GM12875 (cell line): ENCODE measurements at regions not wholly inside any gene's neighbourhood (a gene's known extent, or its start where the extent isn't known, plus 50 kb on each side); places are given as distances from the start of the nearest gene placed in this dataset.

ENCODE experiments used
- H3K4me3 ChIP-seq: one replicate; pipeline ENCODE4 v1.5.1; 2011; ENCODE audit warnings: low read depth, low read length, control low read depth
- CTCF ChIP-seq: IDR thresholded peaks from 2 replicates; pipeline ENCODE4 v1.5.1; 2011; ENCODE audit warnings: low read depth, mild to moderate bottlenecking, control low read depth, inconsistent platforms, low read length, moderate library complexity, borderline replicate concordance; ENCODE audit not compliant: insufficient read depth

DNA sequence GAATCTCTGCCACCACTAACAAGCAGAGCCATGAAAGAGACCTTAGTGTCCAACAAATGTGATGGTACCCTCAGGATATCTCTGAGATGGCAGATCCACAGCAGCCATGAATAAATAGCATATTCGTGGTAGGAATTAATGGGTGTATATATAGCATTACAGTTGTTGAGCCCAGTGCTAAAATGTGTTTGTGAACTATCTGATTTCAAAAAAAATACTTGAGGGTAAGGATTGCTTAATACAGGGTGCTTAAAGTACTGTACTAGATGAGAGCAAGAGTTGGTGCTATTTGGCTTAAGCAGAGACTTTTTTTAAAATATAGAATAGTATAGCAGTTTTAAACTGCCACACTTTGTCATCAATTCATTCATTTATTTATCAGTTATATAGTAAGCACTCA lies 101.5 kb upstream of the GALNT5 start:
- H3K4me3 ChIP-seq: no peak overlapping the region
- TF ChIP-seq CTCF: no peak

GRCh38 chr2:157158111-157158510 lies 99.4 kb upstream of the GALNT5 start:
- no peak for TF ChIP-seq CTCF
- no peak overlapping the region for H3K4me3 ChIP-seq

- H3K4me3 ChIP-seq: no peak overlapping the region
- TF ChIP-seq CTCF: no peak
Observed at GRCh38 chr2:157159221-157159934, 98.1 kb upstream of the GALNT5 start.

- no peak overlapping the region for H3K4me3 ChIP-seq
- no peak for TF ChIP-seq CTCF
Observed at GRCh38 chr2:157160111-157160510, 97.4 kb upstream of the GALNT5 start.

DNA sequence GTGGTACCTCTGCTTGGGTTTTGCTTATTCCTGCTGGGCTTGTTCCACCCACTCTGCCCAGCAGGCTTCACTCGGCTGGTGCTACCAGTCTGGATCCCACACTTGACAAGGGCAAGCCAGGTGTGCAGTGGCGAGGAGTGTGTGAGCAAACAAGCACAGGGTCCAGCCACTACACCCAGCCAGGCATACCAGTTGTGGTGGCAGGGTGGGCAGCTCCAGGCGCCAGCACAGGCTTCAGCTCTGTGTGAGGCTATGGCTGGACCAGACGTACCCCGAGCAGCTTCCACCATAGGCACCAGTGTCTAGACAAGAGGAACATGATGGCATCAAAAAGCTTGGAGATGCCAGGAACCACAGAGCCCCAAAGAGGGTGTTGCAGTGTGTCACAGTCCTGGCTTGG lies 93.1 kb upstream of the GALNT5 start:
- no peak for TF ChIP-seq CTCF
- H3K4me3 ChIP-seq: no peak overlapping the region

DNA sequence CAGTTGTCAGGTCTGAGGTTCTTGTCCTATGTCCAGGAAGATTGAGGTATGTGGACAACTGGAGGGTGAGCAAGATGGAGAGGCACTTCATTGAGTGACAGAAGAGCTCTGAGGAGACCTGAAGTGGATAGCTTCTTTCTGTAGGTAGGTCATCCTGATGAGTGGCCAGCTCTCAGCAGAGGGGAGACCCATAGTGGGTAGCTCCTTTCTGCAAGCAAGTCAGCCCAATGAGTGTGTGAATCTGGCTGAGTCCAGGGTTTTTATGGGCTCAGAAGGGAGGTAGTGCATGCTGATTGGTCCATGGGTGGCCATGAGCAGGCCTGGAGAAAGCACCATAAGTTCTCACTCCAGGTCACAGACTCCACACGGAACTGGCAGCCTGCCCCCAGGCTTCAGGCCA lies 92.6 kb upstream of the GALNT5 start:
- no peak for TF ChIP-seq CTCF
- H3K4me3 ChIP-seq: no peak overlapping the region

DNA sequence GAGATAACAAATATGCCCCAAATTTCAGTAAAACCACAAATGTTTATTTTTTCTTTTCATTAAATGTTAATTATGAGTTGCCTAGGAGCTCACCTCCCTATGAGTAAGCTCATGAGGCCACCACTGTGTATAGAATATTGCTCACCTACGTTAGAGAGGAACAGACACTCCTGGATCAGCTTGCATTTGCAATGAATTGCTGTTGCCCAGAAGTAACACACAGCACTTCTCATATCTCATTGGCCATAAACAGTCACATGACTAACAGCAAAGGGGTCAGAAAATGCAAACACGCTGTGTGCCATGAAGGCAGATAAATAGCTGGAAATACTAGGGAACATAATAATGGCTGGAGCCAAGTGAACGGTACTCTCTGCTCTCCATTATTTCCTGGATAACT lies 89.0 kb upstream of the GALNT5 start:
- H3K4me3 ChIP-seq: no peak overlapping the region
- TF ChIP-seq CTCF: no peak
